Body of pancreas (tissue), 4 donors: ENCODE measurements at regions not wholly inside any gene's neighbourhood (a gene's known extent, or its start where the extent isn't known, plus 50 kb on each side); places are given as distances from the start of the nearest gene placed in this dataset.

Experiments
- CTCF ChIP-seq, 7 experiments: fragments of 450-650 bp in 4 of 7; fragments of 200-600 bp in 3 of 7; sonication (generic) in 3 of 7; IDR thresholded peaks; one replicate each; pipeline ENCODE4 v1.5.1; 2016 to 2019; ENCODE audit warnings: antibody characterized with exemption in 7 of 7
- POLR2A ChIP-seq, 3 donors: fragments of 450-650 bp; IDR thresholded peaks; one replicate each; pipeline ENCODE4 v1.6.1; 2016; ENCODE audit warnings: antibody characterized with exemption in 3 of 3, mild to moderate bottlenecking in 2 of 3

DNA sequence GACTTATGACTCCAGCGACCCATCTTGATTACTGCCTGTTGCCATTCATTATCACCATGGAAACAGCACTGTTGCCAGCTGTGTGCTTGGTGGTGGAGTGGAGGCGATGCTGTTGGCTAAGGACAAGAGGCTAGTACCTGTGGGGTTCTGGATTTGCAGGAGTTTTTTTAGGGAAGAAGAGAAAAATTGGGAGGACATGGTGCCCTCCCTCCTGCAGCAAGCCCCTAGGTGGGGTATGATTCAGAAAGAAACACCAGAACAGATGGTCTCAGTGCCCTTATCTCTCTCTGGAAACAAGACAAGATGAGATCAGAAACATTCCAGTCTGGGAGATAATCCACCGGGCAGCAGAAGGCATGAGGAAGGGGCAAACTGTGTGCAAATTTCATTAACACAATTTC is 87.8 kb upstream of the TLR4 start:
- no peak for TF ChIP-seq CTCF (IDR thresholded peaks at IDR 0.05)
- TF ChIP-seq POLR2A (IDR thresholded peaks at IDR 0.05): no peak
